CD14-positive monocyte (primary cell): ENCODE measurements at regions not wholly inside any gene's neighbourhood (a gene's known extent, or its start where the extent isn't known, plus 50 kb on each side); places are given as distances from the start of the nearest gene placed in this dataset.
A peak's percentile ranks its signal among the peaks of the same experiment; 100 is the strongest.

Experiments
- DNase-seq, 3 donors: peaks; one replicate each; pipeline ENCODE4 v3.0.0-alpha.2; 2011 to 2022
- H2AFZ ChIP-seq: 2 replicates; pipeline ENCODE4 v1.6.0; 2012; ENCODE audit warnings: mild to moderate bottlenecking, low read depth, low read length, inconsistent platforms; ENCODE audit not compliant: insufficient read depth, poor library complexity, severe bottlenecking
- H3K27ac ChIP-seq, 2 donors: 1 replicate in 1 of 2; 2 replicates in 1 of 2; pipeline ENCODE4 v1.5.1; 2012 to 2013; ENCODE audit warnings: low read length in 2 of 2, control low read depth in 1 of 2, inconsistent platforms in 1 of 2, low read depth in 1 of 2, mild to moderate bottlenecking in 1 of 2
- H3K27me3 ChIP-seq, 2 donors: one replicate each; pipeline versions ENCODE4 v1.6.0 to v1.6.1; 2011 to 2013; ENCODE audit warnings: low read length in 2 of 2; ENCODE audit not compliant: control insufficient read depth in 2 of 2, insufficient read depth in 2 of 2
- H3K36me3 ChIP-seq, 2 donors: replicated peaks in 1 of 2; 1 replicate in 1 of 2; 2 replicates in 1 of 2; pipeline versions ENCODE4 v1.5.1 to v1.6.1; 2012 to 2013; ENCODE audit warnings: low read length in 2 of 2, control low read depth in 1 of 2, inconsistent platforms in 1 of 2, mild to moderate bottlenecking in 1 of 2; ENCODE audit not compliant: insufficient read depth in 2 of 2, control insufficient read depth in 1 of 2
- H3K4me1 ChIP-seq, 2 donors: 1 replicate in 1 of 2; 2 replicates in 1 of 2; pipeline versions ENCODE4 v1.5.1 to v1.6.1; 2012 to 2013; ENCODE audit warnings: low read length in 2 of 2, control low read depth in 1 of 2, inconsistent platforms in 1 of 2, mild to moderate bottlenecking in 1 of 2, moderate library complexity in 1 of 2; ENCODE audit not compliant: insufficient read depth in 2 of 2, control insufficient read depth in 1 of 2
- H3K4me2 ChIP-seq: replicated peaks from 2 replicates; pipeline ENCODE3; 2012; ENCODE audit warnings: low read length, moderate library complexity, mild to moderate bottlenecking; ENCODE audit not compliant: poor library complexity, severe bottlenecking; ENCODE audit errors: extremely low read depth
- H3K4me3 ChIP-seq, 3 experiments: fragments of 200-600 bp in 1 of 3; sonication (generic) in 1 of 3; replicated peaks in 1 of 3; 1 replicate in 2 of 3; 2 replicates in 1 of 3; pipeline ENCODE4 v1.5.1; 2011 to 2013; ENCODE audit warnings: low read length in 3 of 3, mild to moderate bottlenecking in 3 of 3, control low read depth in 2 of 3, low read depth in 2 of 3, inconsistent platforms in 1 of 3, moderate library complexity in 1 of 3
- H3K79me2 ChIP-seq: 2 replicates; pipeline ENCODE4 v1.6.0; 2012; ENCODE audit warnings: mild to moderate bottlenecking, control low read depth, inconsistent platforms, low read length, moderate library complexity; ENCODE audit not compliant: insufficient read depth
- H3K9ac ChIP-seq: 2 replicates; pipeline ENCODE4 v1.6.0; 2017; ENCODE audit warnings: low read length, mild to moderate bottlenecking; ENCODE audit not compliant: insufficient read depth, poor library complexity, severe bottlenecking
- H3K9me3 ChIP-seq, 2 donors: replicated peaks in 1 of 2; 1 replicate in 1 of 2; 2 replicates in 1 of 2; pipeline versions ENCODE4 v1.5.1 to v1.6.1; 2012 to 2013; ENCODE audit warnings: low read length in 2 of 2, control low read depth in 1 of 2; ENCODE audit not compliant: control insufficient read depth in 1 of 2, insufficient read depth in 1 of 2
- H4K20me1 ChIP-seq: 2 replicates; pipeline ENCODE4 v1.6.0; 2012; ENCODE audit warnings: mild to moderate bottlenecking, low read length, control low read depth, moderate library complexity; ENCODE audit not compliant: insufficient read depth
- H3K27ac Mint-ChIP-seq, 7 donors: one replicate each; pipeline ENCODE4 v1.8.0; 2020; ENCODE audit warnings: mild to moderate bottlenecking in 7 of 7, mixed read lengths in 7 of 7, moderate library complexity in 6 of 7, inconsistent platforms in 2 of 7
- H3K27me3 Mint-ChIP-seq, 3 donors: one replicate each; pipeline ENCODE4 v1.8.0; 2021 to 2022; ENCODE audit warnings: low read depth in 3 of 3, mild to moderate bottlenecking in 3 of 3, mixed read lengths in 3 of 3, moderate library complexity in 3 of 3, inconsistent platforms in 1 of 3
- H3K36me3 Mint-ChIP-seq, 2 donors: one replicate each; pipeline ENCODE4 v1.8.0; 2020; ENCODE audit warnings: mixed read lengths in 2 of 2, inconsistent platforms in 1 of 2, mild to moderate bottlenecking in 1 of 2
- H3K4me1 Mint-ChIP-seq: one replicate; pipeline ENCODE4 v1.8.0; 2020; ENCODE audit warnings: mild to moderate bottlenecking, mixed read lengths
- H3K4me3 Mint-ChIP-seq, 2 donors: one replicate each; pipeline ENCODE4 v1.8.0; 2020; ENCODE audit warnings: mild to moderate bottlenecking in 2 of 2, mixed read lengths in 2 of 2, moderate library complexity in 1 of 2
- H3K9me3 Mint-ChIP-seq, 7 donors: one replicate each; pipeline ENCODE4 v1.8.0; 2020 to 2022; ENCODE audit warnings: mixed read lengths in 7 of 7, mild to moderate bottlenecking in 6 of 7, moderate library complexity in 6 of 7, inconsistent platforms in 2 of 7
- CTCF ChIP-seq: fragments of 200-600 bp; IDR thresholded peaks from one replicate; pipeline ENCODE4 v1.8.0; 2022; ENCODE audit warnings: antibody characterized with exemption, mild to moderate bottlenecking
- WGBS: methylation state at CpG from one replicate; pipeline ENCODE4 v1.1.5; 2013; ENCODE audit warnings: missing lambda C conversion rate; ENCODE audit not compliant: insufficient coverage; 5-methylcytosine and 5-hydroxymethylcytosine counted together
- intact Hi-C, 2 donors: fragments of 100-400 bp; cut with micrococcal nuclease; formaldehyde crosslinking; loops; one replicate each; pipeline versions ENCODE4 v1.15.0 to v1.15.1; 2023

GRCh38 chr6:109282756-109283155 is 99.5 kb downstream of the CD164 start:
- Histone ChIP-seq H4K20me1 (no peaks in the 10 kb centered on the region), H3K36me3 (no peaks in the 10 kb centered on the region), H3K4me1 (peaks cover 13 to 14% of the 10 kb centered on the region in 2 donors), H3K4me3 (no peak overlapping the region), H3K9me3 (no peaks in the 10 kb centered on the region), H3K27me3 (no peaks in the 10 kb centered on the region), H3K9ac (no peak overlapping the region), H3K79me2 (no peaks in the 10 kb centered on the region), H3K4me2 (no peak overlapping the region), H3K27ac (no peak overlapping the region), H2AFZ (no peak overlapping the region)
- Mint-ChIP-seq H3K27me3 (peaks cover 0 to 5% (median 0%) of the 10 kb centered on the region in 3 donors), H3K36me3 (no peaks in the 10 kb centered on the region), H3K4me1 (peaks cover 24% of the 10 kb centered on the region), H3K4me3 (no peak overlapping the region), H3K9me3 (no peaks in the 10 kb centered on the region), H3K27ac (peak overlapping the region in 1 of 7 donors; percentile 11)
- intact Hi-C loops = no loop called here
- no CpG with 5 or more reads among the region's 2 CpGs for WGBS
- TF ChIP-seq CTCF = no peak
- peak in 2 of 3 donors; percentile 8 to 37 for DNase-seq

GRCh38 chr6:109279628-109280027 is 102.6 kb downstream of the CD164 start:
- Mint-ChIP-seq H3K27ac (no peak overlapping the region), H3K27me3 (peaks cover 0 to 2% (median 0%) of the 10 kb centered on the region in 3 donors), H3K4me3 (no peak overlapping the region), H3K9me3 (peaks cover 0 to 8% (median 0%) of the 10 kb centered on the region in 7 donors), H3K4me1 (peaks cover 23% of the 10 kb centered on the region), H3K36me3 (no peaks in the 10 kb centered on the region)
- DNase-seq = no peak
- Histone ChIP-seq H3K27me3 (no peaks in the 10 kb centered on the region), H3K4me1 (peaks cover 13 to 14% of the 10 kb centered on the region in 2 donors), H3K36me3 (no peaks in the 10 kb centered on the region), H3K4me2 (no peak overlapping the region), H2AFZ (no peak overlapping the region), H3K27ac (no peak overlapping the region), H3K4me3 (no peak overlapping the region), H3K9me3 (no peaks in the 10 kb centered on the region), H4K20me1 (no peaks in the 10 kb centered on the region), H3K79me2 (no peaks in the 10 kb centered on the region), H3K9ac (no peak overlapping the region)
- no CpG with 5 or more reads among the region's 1 CpG for WGBS
- no peak for TF ChIP-seq CTCF
- intact Hi-C loops = no loop called here
